Activated CD4-positive, alpha-beta T cell treated with anti-CD3 and anti-CD28 coated beads, Interleukin-2, amount 50 U/mL, for 48 hours (primary cell): ENCODE measurements at regions not wholly inside any gene's neighbourhood (a gene's known extent, or its start where the extent isn't known, plus 50 kb on each side); places are given as distances from the start of the nearest gene placed in this dataset.

Source experiments
- DNase-seq, 2 experiments: peaks; one replicate each; pipeline ENCODE4 v3.0.0-alpha.2; 2020

- DNase-seq: no peak
Observed at GRCh38 chr17:79232957-79233356, 158.3 kb downstream of the ENGASE start.

- no peak for DNase-seq
Observed at GRCh38 chr17:79231766-79232287, 157.2 kb downstream of the ENGASE start.

GRCh38 chr17:79230576-79230975, 156.0 kb downstream of the ENGASE start:
- DNase-seq: no peak

GRCh38 chr17:79226037-79226436, 151.4 kb downstream of the ENGASE start:
- DNase-seq: no peak

- no peak for DNase-seq
Observed at GRCh38 chr17:79224903-79225302, 150.3 kb downstream of the ENGASE start.

GRCh38 chr17:79224476-79224875, 149.9 kb downstream of the ENGASE start:
- DNase-seq: no peak

- no peak for DNase-seq
Observed at GRCh38 chr17:79223953-79224352, 149.3 kb downstream of the ENGASE start.

- DNase-seq: no peak
Observed at GRCh38 chr17:79223471-79223870, 148.8 kb downstream of the ENGASE start.

- no peak for DNase-seq
Observed at GRCh38 chr17:79221597-79221996, 147.0 kb downstream of the ENGASE start.

GRCh38 chr17:79220713-79221291, 146.2 kb downstream of the ENGASE start:
- peak; percentile 9 to 11 for DNase-seq

GRCh38 chr17:79220201-79220712, 145.6 kb downstream of the ENGASE start:
- DNase-seq: no peak

GRCh38 chr17:79219208-79219935, 144.7 kb downstream of the ENGASE start:
- DNase-seq: no peak

GRCh38 chr17:79218825-79219200, 144.2 kb downstream of the ENGASE start:
- DNase-seq: no peak

- no peak for DNase-seq
Observed at GRCh38 chr17:79218175-79218824, 143.7 kb downstream of the ENGASE start.

- DNase-seq: no peak
Observed at GRCh38 chr17:79217473-79218135, 143.0 kb downstream of the ENGASE start.

- no peak for DNase-seq
Observed at GRCh38 chr17:79216826-79217225, 142.2 kb downstream of the ENGASE start.

- DNase-seq: no peak
Observed at GRCh38 chr17:79216391-79216790, 141.8 kb downstream of the ENGASE start.

- no peak for DNase-seq
Observed at GRCh38 chr17:79215631-79216030, 141.0 kb downstream of the ENGASE start.

- no peak for DNase-seq
Observed at GRCh38 chr17:79214940-79215604, 140.4 kb downstream of the ENGASE start.

- DNase-seq: no peak
Observed at GRCh38 chr17:79214459-79214858, 139.8 kb downstream of the ENGASE start.

GRCh38 chr17:79213305-79213704, 138.7 kb downstream of the ENGASE start:
- DNase-seq: no peak
